Uterus (tissue), 2 donors: ENCODE measurements at regions not wholly inside any gene's neighbourhood (a gene's known extent, or its start where the extent isn't known, plus 50 kb on each side); places are given as distances from the start of the nearest gene placed in this dataset.

Experiments
- CTCF ChIP-seq, 4 experiments: fragments of 200-600 bp in 2 of 4; fragments of 450-650 bp in 2 of 4; sonication (generic) in 2 of 4; IDR thresholded peaks; one replicate each; pipeline ENCODE4 v1.5.1; 2016 to 2019; ENCODE audit warnings: antibody characterized with exemption in 4 of 4, mild to moderate bottlenecking in 2 of 4, moderate library complexity in 1 of 4
- POLR2A ChIP-seq, 2 donors: fragments of 450-650 bp; IDR thresholded peaks; one replicate each; pipeline ENCODE4 v1.6.1; 2016; ENCODE audit warnings: antibody characterized with exemption in 2 of 2, mild to moderate bottlenecking in 1 of 2, moderate library complexity in 1 of 2

DNA sequence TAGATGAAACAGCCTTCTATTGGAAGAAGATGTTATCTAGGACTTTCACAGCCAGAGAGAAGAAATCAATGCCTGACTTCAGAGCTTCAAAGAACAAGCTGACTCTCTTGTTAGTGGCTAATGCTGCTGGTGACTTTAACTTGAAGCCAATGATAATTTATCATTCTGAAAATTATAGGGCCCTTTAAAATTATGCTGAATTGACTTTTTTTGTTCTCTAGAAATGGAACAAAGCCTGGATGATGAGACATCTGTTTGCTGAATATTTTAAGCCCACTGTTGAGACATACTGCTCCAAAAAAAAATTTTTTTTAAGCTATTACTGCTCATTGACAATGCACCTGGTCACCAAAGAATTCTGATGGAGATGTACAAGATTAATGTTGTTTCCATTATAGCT is 189.2 kb downstream of the MBL2 start:
- TF ChIP-seq CTCF (IDR thresholded peaks at IDR 0.05) (no peak), POLR2A (IDR thresholded peaks at IDR 0.05) (no peak)
